ENCODE measurements at regions not wholly inside any gene's neighbourhood (a gene's known extent, or its start where the extent isn't known, plus 50 kb on each side); places are given as distances from the start of the nearest gene placed in this dataset.
A peak's percentile ranks its signal among the peaks of the same experiment; 100 is the strongest.

- Histone ChIP-seq H2AFZ (ENCODE audit: low read depth, low read length) (no peak overlapping the region), H4K91ac (ENCODE audit: low read length) (no peak overlapping the region), H2AK5ac (ENCODE audit: low read length, severe bottlenecking) (no peak overlapping the region), H3K79me1 (replicated peaks; ENCODE audit: low read length, poor library complexity, severe bottlenecking) (peaks cover 6% of the 10 kb centered on the region), H3K27ac (ENCODE audit: low read length, poor library complexity, severe bottlenecking) (no peak overlapping the region), H2BK120ac (ENCODE audit: low read depth, low read length) (no peak overlapping the region), H3K23ac (ENCODE audit: low read length in 2 of 2) (no peak overlapping the region), H3K4ac (ENCODE audit: low read depth in 1 of 2, low read length in 2 of 2) (no peak overlapping the region), H4K8ac (ENCODE audit: low read length) (no peak overlapping the region), H2BK15ac (ENCODE audit: low read depth, poor library complexity, severe bottlenecking) (no peak overlapping the region), H3K9ac (ENCODE audit: low read length) (no peak overlapping the region), H3K4me2 (ENCODE audit: low read length, poor library complexity, severe bottlenecking) (no peak overlapping the region), H2BK5ac (ENCODE audit: low read depth, low read length, poor library complexity, severe bottlenecking) (no peak overlapping the region), H3K4me1 (ENCODE audit: control insufficient read depth, insufficient read depth, low read depth, low read length) (peaks cover 1% of the 10 kb centered on the region), H3K14ac (ENCODE audit: low read length in 2 of 2) (no peak overlapping the region), H3K4me3 (ENCODE audit: insufficient read depth in 1 of 2, low read depth in 1 of 2, low read length in 2 of 2) (no peak overlapping the region), H3K36me3 (ENCODE audit: control insufficient read depth in 1 of 2, insufficient read depth in 2 of 2, low read depth in 1 of 2, low read length in 2 of 2) (no peaks in the 10 kb centered on the region), H3K9me3 (ENCODE audit: control insufficient read depth, low read length) (no peaks in the 10 kb centered on the region), H3K18ac (ENCODE audit: low read depth in 1 of 2, low read length in 2 of 2) (no peak overlapping the region), H2BK12ac (ENCODE audit: low read length in 2 of 2) (no peak overlapping the region), H3K27me3 (ENCODE audit: control insufficient read depth in 1 of 2, insufficient read depth in 1 of 2, low read length in 2 of 2) (peaks cover 0 to 3% of the 10 kb centered on the region in 2 experiments)
- 96% methylated on average over 1 of the region's 1 CpG for WGBS
- DNase-seq = no peak
Observed at GRCh38 chr5:167984951-167985350, 306.5 kb upstream of the WWC1 start.

DNA sequence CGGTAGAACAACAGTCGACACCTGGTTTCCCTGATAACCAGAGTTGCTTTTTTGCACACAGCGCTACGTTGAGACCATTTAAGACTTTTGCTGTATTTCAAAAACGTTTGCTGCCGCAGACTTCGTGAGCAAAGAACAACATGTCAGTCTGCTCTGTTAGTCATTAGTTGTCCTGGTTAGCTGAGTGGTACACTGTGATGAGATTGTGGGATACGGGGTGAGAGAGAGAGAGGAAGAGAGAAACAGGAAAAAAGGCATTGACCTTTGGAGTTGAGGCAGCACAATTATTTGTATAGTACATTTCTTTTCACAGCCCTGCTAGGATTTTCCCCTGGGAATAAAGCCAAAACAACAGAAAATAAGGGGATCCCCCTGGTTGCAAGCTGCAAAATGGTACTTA, 306.1 kb upstream of the WWC1 start:
- H3K23ac ChIP-seq (ENCODE audit: low read length in 2 of 2) = no peak overlapping the region
- H3K14ac ChIP-seq (ENCODE audit: low read length in 2 of 2) = no peak overlapping the region
- H3K4ac ChIP-seq (ENCODE audit: low read depth in 1 of 2, low read length in 2 of 2) = no peak overlapping the region
- peaks cover 1% of the 10 kb centered on the region for H3K4me1 ChIP-seq (ENCODE audit: control insufficient read depth, insufficient read depth, low read depth, low read length)
- peaks cover 6% of the 10 kb centered on the region for H3K79me1 ChIP-seq (replicated peaks; ENCODE audit: low read length, poor library complexity, severe bottlenecking)
- H2BK5ac ChIP-seq (ENCODE audit: low read depth, low read length, poor library complexity, severe bottlenecking) = no peak overlapping the region
- H3K4me2 ChIP-seq (ENCODE audit: low read length, poor library complexity, severe bottlenecking) = no peak overlapping the region
- H4K91ac ChIP-seq (ENCODE audit: low read length) = no peak overlapping the region
- H2BK12ac ChIP-seq (ENCODE audit: low read length in 2 of 2) = no peak overlapping the region
- 68% methylated on average over 7 of the region's 8 CpGs for WGBS
- no peaks in the 10 kb centered on the region for H3K9me3 ChIP-seq (ENCODE audit: control insufficient read depth, low read length)
- H3K9ac ChIP-seq (ENCODE audit: low read length) = no peak overlapping the region
- DNase-seq = peak; percentile 7
- H3K4me3 ChIP-seq (ENCODE audit: insufficient read depth in 1 of 2, low read depth in 1 of 2, low read length in 2 of 2) = no peak overlapping the region
- H3K18ac ChIP-seq (ENCODE audit: low read depth in 1 of 2, low read length in 2 of 2) = no peak overlapping the region
- no peaks in the 10 kb centered on the region for H3K36me3 ChIP-seq (ENCODE audit: control insufficient read depth in 1 of 2, insufficient read depth in 2 of 2, low read depth in 1 of 2, low read length in 2 of 2)
- H2BK120ac ChIP-seq (ENCODE audit: low read depth, low read length) = no peak overlapping the region
- H2AFZ ChIP-seq (ENCODE audit: low read depth, low read length) = no peak overlapping the region
- no peak overlapping the region for H4K8ac ChIP-seq (ENCODE audit: low read length)
- no peak overlapping the region for H2AK5ac ChIP-seq (ENCODE audit: low read length, severe bottlenecking)
- H3K27me3 ChIP-seq (ENCODE audit: control insufficient read depth in 1 of 2, insufficient read depth in 1 of 2, low read length in 2 of 2) = peaks cover 0 to 3% of the 10 kb centered on the region in 2 experiments
- H2BK15ac ChIP-seq (ENCODE audit: low read depth, poor library complexity, severe bottlenecking) = no peak overlapping the region
- H3K27ac ChIP-seq (ENCODE audit: low read length, poor library complexity, severe bottlenecking) = no peak overlapping the region

DNA sequence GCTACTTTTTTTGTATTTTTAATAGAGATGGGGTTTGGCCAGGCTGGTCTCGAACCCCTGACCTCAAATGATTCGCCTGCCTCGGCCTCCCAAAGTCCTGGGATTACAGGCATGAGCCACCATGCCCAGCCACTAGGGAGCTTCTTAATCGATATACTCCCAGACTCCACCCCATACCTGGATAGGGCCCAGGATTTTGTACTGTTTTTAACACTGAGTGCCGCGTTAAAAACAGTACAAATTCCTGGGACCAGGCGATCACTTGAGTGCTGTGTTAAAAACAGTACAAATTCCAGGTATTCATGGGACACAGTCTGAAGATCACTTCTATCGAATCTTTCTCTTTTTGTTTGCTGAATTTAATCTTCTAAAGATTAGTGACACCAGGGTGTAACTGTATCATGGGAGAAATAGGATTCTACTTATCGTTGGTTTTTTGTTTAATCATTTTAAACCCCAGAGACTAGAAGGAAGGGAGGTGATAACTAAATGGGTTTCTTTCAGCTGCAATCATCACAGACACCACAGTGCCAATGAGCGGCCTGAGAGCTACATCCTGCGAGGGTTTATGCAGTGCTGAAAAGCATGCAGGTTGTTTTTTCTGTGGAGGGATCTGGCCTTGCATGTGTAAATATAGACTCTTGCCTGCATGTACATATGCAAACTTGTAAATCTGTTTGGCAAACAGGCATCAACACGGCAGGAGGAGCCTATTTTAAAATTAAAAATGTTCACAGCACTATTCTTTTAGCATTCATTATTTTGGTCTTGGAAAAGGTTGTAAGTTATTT, 303.8 kb upstream of the WWC1 start:
- Histone ChIP-seq H4K91ac (ENCODE audit: low read length) (no peak overlapping the region), H2BK5ac (ENCODE audit: low read depth, low read length, poor library complexity, severe bottlenecking) (no peak overlapping the region), H3K9ac (ENCODE audit: low read length) (no peak overlapping the region), H4K8ac (ENCODE audit: low read length) (no peak overlapping the region), H2AK5ac (ENCODE audit: low read length, severe bottlenecking) (no peak overlapping the region), H3K27me3 (ENCODE audit: control insufficient read depth in 1 of 2, insufficient read depth in 1 of 2, low read length in 2 of 2) (peaks cover 0 to 3% of the 10 kb centered on the region in 2 experiments), H3K18ac (ENCODE audit: low read depth in 1 of 2, low read length in 2 of 2) (no peak overlapping the region), H3K14ac (ENCODE audit: low read length in 2 of 2) (no peak overlapping the region), H3K36me3 (ENCODE audit: control insufficient read depth in 1 of 2, insufficient read depth in 2 of 2, low read depth in 1 of 2, low read length in 2 of 2) (no peaks in the 10 kb centered on the region), H2BK120ac (ENCODE audit: low read depth, low read length) (no peak overlapping the region), H3K27ac (ENCODE audit: low read length, poor library complexity, severe bottlenecking) (no peak overlapping the region), H3K4ac (ENCODE audit: low read depth in 1 of 2, low read length in 2 of 2) (no peak overlapping the region), H3K9me3 (ENCODE audit: control insufficient read depth, low read length) (no peaks in the 10 kb centered on the region), H2AFZ (ENCODE audit: low read depth, low read length) (no peak overlapping the region), H2BK15ac (ENCODE audit: low read depth, poor library complexity, severe bottlenecking) (no peak overlapping the region), H3K4me3 (ENCODE audit: insufficient read depth in 1 of 2, low read depth in 1 of 2, low read length in 2 of 2) (no peak overlapping the region), H3K4me1 (ENCODE audit: control insufficient read depth, insufficient read depth, low read depth, low read length) (peaks cover 1% of the 10 kb centered on the region), H3K79me1 (replicated peaks; ENCODE audit: low read length, poor library complexity, severe bottlenecking) (peaks cover 6% of the 10 kb centered on the region), H3K23ac (ENCODE audit: low read length in 2 of 2) (no peak overlapping the region), H2BK12ac (ENCODE audit: low read length in 2 of 2) (no peak overlapping the region), H3K4me2 (ENCODE audit: low read length, poor library complexity, severe bottlenecking) (no peak overlapping the region)
- DNase-seq = no peak
- WGBS = 83% methylated on average over 10 of the region's 12 CpGs

- H2BK12ac ChIP-seq (ENCODE audit: low read length in 2 of 2) = no peak overlapping the region
- no peak for DNase-seq
- no peak overlapping the region for H3K4me2 ChIP-seq (ENCODE audit: low read length, poor library complexity, severe bottlenecking)
- H2BK5ac ChIP-seq (ENCODE audit: low read depth, low read length, poor library complexity, severe bottlenecking) = no peak overlapping the region
- H3K4ac ChIP-seq (ENCODE audit: low read depth in 1 of 2, low read length in 2 of 2) = no peak overlapping the region
- no peak overlapping the region for H4K8ac ChIP-seq (ENCODE audit: low read length)
- no peak overlapping the region for H4K91ac ChIP-seq (ENCODE audit: low read length)
- H3K27ac ChIP-seq (ENCODE audit: low read length, poor library complexity, severe bottlenecking) = no peak overlapping the region
- H3K27me3 ChIP-seq (ENCODE audit: control insufficient read depth in 1 of 2, insufficient read depth in 1 of 2, low read length in 2 of 2) = no peaks in the 10 kb centered on the region
- no peak overlapping the region for H2AFZ ChIP-seq (ENCODE audit: low read depth, low read length)
- 89% methylated on average over 11 of the region's 11 CpGs for WGBS
- no peak overlapping the region for H2BK120ac ChIP-seq (ENCODE audit: low read depth, low read length)
- no peak overlapping the region for H3K18ac ChIP-seq (ENCODE audit: low read depth in 1 of 2, low read length in 2 of 2)
- no peak overlapping the region for H2AK5ac ChIP-seq (ENCODE audit: low read length, severe bottlenecking)
- no peaks in the 10 kb centered on the region for H3K4me1 ChIP-seq (ENCODE audit: control insufficient read depth, insufficient read depth, low read depth, low read length)
- H3K23ac ChIP-seq (ENCODE audit: low read length in 2 of 2) = no peak overlapping the region
- H3K36me3 ChIP-seq (ENCODE audit: control insufficient read depth in 1 of 2, insufficient read depth in 2 of 2, low read depth in 1 of 2, low read length in 2 of 2) = peaks cover 0 to 27% of the 10 kb centered on the region in 2 experiments
- H3K79me1 ChIP-seq (replicated peaks; ENCODE audit: low read length, poor library complexity, severe bottlenecking) = peaks cover 6% of the 10 kb centered on the region
- no peak overlapping the region for H3K9ac ChIP-seq (ENCODE audit: low read length)
- no peak overlapping the region for H3K4me3 ChIP-seq (ENCODE audit: insufficient read depth in 1 of 2, low read depth in 1 of 2, low read length in 2 of 2)
- no peak overlapping the region for H3K14ac ChIP-seq (ENCODE audit: low read length in 2 of 2)
- no peaks in the 10 kb centered on the region for H3K9me3 ChIP-seq (ENCODE audit: control insufficient read depth, low read length)
- no peak overlapping the region for H2BK15ac ChIP-seq (ENCODE audit: low read depth, poor library complexity, severe bottlenecking)
Observed at GRCh38 chr5:167992868-167993267, 298.6 kb upstream of the WWC1 start.
